Natural killer cell (primary cell): ENCODE measurements at regions not wholly inside any gene's neighbourhood (a gene's known extent, or its start where the extent isn't known, plus 50 kb on each side); places are given as distances from the start of the nearest gene placed in this dataset.

Experiments
- ATAC-seq, 3 donors: fragments of 150-1000 bp in 2 of 3; fragments of 200-7000 bp in 1 of 3; cut with Tn5 transposase; 1 replicate in 1 of 3; 2 replicates in 2 of 3; pipeline ENCODE4 v1.10.0; 2021; ENCODE audit warnings: mild to moderate bottlenecking in 2 of 3, moderate library complexity in 2 of 3
- DNase-seq, 2 donors: peaks; one replicate each; pipeline versions ENCODE4 v3.0.0 to v3.0.0-alpha.2; 2013 to 2021; ENCODE audit warnings: mixed read lengths in 1 of 2
- H3K27ac ChIP-seq: one replicate; pipeline ENCODE4 v1.5.1; 2013; ENCODE audit warnings: mild to moderate bottlenecking, low read length
- H3K27me3 ChIP-seq: one replicate; pipeline ENCODE4 v1.6.1; 2013; ENCODE audit warnings: low read length; ENCODE audit not compliant: control insufficient read depth, insufficient read depth
- H3K36me3 ChIP-seq: one replicate; pipeline ENCODE4 v1.6.1; 2013; ENCODE audit warnings: low read length; ENCODE audit not compliant: control insufficient read depth, insufficient read depth
- H3K4me1 ChIP-seq: one replicate; pipeline ENCODE4 v1.6.1; 2013; ENCODE audit warnings: low read length; ENCODE audit not compliant: control insufficient read depth, insufficient read depth
- H3K4me3 ChIP-seq: one replicate; pipeline ENCODE4 v1.5.1; 2013; ENCODE audit warnings: low read length
- H3K9me3 ChIP-seq: one replicate; pipeline ENCODE4 v1.6.1; 2013; ENCODE audit warnings: low read length; ENCODE audit not compliant: control insufficient read depth, insufficient read depth
- H3K27ac Mint-ChIP-seq, 2 donors: one replicate each; pipeline ENCODE4 v1.8.0; 2022; ENCODE audit warnings: mild to moderate bottlenecking in 2 of 2, mixed read lengths in 2 of 2, moderate library complexity in 1 of 2
- H3K27me3 Mint-ChIP-seq, 2 donors: one replicate each; pipeline ENCODE4 v1.8.0; 2022; ENCODE audit warnings: low read depth in 2 of 2, mixed read lengths in 2 of 2
- H3K36me3 Mint-ChIP-seq: one replicate; pipeline ENCODE4 v1.8.0; 2022; ENCODE audit warnings: mixed read lengths
- H3K4me1 Mint-ChIP-seq, 2 donors: one replicate each; pipeline ENCODE4 v1.8.0; 2022; ENCODE audit warnings: mixed read lengths in 2 of 2
- H3K4me3 Mint-ChIP-seq: one replicate; pipeline ENCODE4 v1.8.0; 2022; ENCODE audit warnings: mild to moderate bottlenecking, moderate library complexity, mixed read lengths
- H3K9me3 Mint-ChIP-seq, 2 donors: one replicate each; pipeline ENCODE4 v1.8.0; 2022; ENCODE audit warnings: mixed read lengths in 2 of 2
- WGBS: methylation state at CpG from one replicate; pipeline ENCODE4 v1.1.7; 2013; ENCODE audit warnings: missing lambda C conversion rate; ENCODE audit not compliant: insufficient coverage; 5-methylcytosine and 5-hydroxymethylcytosine counted together
- intact Hi-C: fragments of 100-400 bp; cut with micrococcal nuclease; formaldehyde crosslinking; loops from one replicate; pipeline ENCODE4 v1.14.2; 2022
- TF ChIP-seq, protein P1 (sequence below): fragments of 200-600 bp; IDR thresholded peaks from one replicate; pipeline ENCODE4 v1.8.0; 2022; ENCODE audit warnings: antibody characterized with exemption

DNA sequence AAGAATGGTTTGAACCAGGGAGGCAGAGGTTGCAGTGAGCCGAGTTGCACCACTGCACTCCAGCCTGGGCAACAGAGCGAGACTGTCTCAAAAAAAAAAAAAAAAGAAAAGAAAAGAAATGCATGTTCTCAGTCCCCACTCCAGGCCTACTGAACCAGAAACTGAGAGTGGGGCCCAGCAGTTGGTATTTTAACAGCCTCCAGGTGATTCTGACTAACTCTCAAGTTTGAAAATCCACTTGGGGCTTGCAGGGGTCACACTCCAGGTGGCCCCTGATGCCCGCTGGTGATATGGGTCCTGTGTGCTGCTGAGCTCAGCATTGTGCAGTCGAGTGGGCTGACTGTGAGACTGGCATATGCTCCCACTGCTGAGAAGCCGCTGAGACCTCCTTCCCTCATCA is 133.7 kb upstream of the C2CD4B start:
- no peak for ATAC-seq
- Mint-ChIP-seq H3K36me3 (no peaks in the 10 kb centered on the region), H3K4me1 (no peaks in the 10 kb centered on the region), H3K27ac (no peak overlapping the region), H3K27me3 (peaks cover 2 to 16% of the 10 kb centered on the region in 2 donors), H3K4me3 (no peak overlapping the region), H3K9me3 (no peaks in the 10 kb centered on the region)
- TF ChIP-seq, protein P1, sequence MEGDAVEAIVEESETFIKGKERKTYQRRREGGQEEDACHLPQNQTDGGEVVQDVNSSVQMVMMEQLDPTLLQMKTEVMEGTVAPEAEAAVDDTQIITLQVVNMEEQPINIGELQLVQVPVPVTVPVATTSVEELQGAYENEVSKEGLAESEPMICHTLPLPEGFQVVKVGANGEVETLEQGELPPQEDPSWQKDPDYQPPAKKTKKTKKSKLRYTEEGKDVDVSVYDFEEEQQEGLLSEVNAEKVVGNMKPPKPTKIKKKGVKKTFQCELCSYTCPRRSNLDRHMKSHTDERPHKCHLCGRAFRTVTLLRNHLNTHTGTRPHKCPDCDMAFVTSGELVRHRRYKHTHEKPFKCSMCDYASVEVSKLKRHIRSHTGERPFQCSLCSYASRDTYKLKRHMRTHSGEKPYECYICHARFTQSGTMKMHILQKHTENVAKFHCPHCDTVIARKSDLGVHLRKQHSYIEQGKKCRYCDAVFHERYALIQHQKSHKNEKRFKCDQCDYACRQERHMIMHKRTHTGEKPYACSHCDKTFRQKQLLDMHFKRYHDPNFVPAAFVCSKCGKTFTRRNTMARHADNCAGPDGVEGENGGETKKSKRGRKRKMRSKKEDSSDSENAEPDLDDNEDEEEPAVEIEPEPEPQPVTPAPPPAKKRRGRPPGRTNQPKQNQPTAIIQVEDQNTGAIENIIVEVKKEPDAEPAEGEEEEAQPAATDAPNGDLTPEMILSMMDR = no peak
- Histone ChIP-seq H3K27me3 (no peaks in the 10 kb centered on the region), H3K4me1 (no peaks in the 10 kb centered on the region), H3K27ac (no peak overlapping the region), H3K9me3 (no peaks in the 10 kb centered on the region), H3K4me3 (no peak overlapping the region), H3K36me3 (no peaks in the 10 kb centered on the region)
- WGBS = 82% methylated on average over 5 of the region's 5 CpGs
- DNase-seq = no peak
- intact Hi-C loops = no loop called here

DNA sequence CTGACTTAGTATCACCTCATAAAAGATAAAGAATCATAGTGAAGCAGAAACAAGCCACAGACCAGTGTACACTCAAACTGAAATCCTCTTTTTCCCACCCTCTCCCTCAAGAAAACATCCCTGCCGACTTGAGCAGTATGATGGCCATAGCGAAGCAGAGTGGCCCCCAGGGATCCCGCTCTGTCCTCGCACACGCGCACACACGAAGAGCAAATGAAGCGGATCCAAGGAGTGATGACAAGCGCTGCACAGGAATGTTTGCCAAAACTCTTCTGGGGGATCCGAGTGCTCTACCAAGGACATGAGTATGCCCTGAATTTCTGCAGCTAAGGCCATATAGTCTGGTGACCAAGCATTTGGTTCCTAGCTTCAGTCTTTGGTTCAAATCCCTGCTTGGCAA is 134.5 kb upstream of the C2CD4B start:
- WGBS = 94% methylated on average over 10 of the region's 10 CpGs
- ATAC-seq = no peak
- H3K9me3 ChIP-seq = no peaks in the 10 kb centered on the region
- Mint-ChIP-seq H3K27me3 (peaks cover 0 to 16% of the 10 kb centered on the region in 2 donors), H3K4me3 (no peak overlapping the region), H3K9me3 (no peaks in the 10 kb centered on the region), H3K36me3 (no peaks in the 10 kb centered on the region), H3K27ac (no peak overlapping the region), H3K4me1 (no peaks in the 10 kb centered on the region)
- H3K4me3 ChIP-seq = no peak overlapping the region
- DNase-seq = no peak
- H3K27me3 ChIP-seq = no peaks in the 10 kb centered on the region
- intact Hi-C loops = no loop called here
- TF ChIP-seq, protein P1 = no peak
- H3K4me1 ChIP-seq = no peaks in the 10 kb centered on the region
- H3K36me3 ChIP-seq = no peaks in the 10 kb centered on the region
- H3K27ac ChIP-seq = no peak overlapping the region

DNA sequence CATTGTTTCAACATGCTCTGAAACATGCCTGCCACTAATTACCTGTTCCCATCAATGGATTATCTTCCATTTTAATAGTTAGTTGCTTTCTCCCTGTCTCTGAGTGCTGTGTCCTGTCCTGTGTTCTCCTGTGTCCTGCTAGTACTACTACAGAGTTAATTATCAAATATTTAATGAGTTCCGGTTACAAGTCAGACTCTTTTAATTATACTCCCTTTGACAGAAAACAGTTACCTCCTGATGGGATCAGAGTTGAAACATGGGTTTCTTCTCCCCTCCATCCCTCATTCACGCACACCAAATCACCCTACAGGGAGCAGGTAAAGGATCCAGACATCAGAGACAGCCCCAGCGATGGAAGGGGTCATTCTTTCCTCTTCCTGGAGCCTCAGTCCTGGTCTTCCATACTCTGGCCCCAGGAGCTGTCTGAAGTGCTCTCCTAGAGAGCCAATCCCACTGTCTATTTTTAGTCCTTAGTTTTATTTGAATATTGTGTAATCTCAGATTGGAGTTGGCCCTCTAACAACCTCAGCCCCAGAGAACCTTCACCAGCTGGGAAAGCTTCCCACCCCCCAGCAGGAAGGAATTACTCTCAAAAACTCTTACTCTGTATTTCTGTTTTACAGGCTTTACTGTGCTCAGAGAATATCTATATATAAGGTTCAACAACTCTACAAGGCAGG is 137.0 kb upstream of the C2CD4B start:
- WGBS = 84% methylated on average over 3 of the region's 3 CpGs
- no peak overlapping the region for H3K4me3 ChIP-seq
- no peak for ATAC-seq
- H3K27ac Mint-ChIP-seq = no peak overlapping the region
- H3K4me1 ChIP-seq = no peaks in the 10 kb centered on the region
- no peak overlapping the region for H3K27ac ChIP-seq
- no peaks in the 10 kb centered on the region for H3K36me3 ChIP-seq
- H3K36me3 Mint-ChIP-seq = no peaks in the 10 kb centered on the region
- no peaks in the 10 kb centered on the region for H3K27me3 ChIP-seq
- H3K9me3 Mint-ChIP-seq = no peaks in the 10 kb centered on the region
- H3K27me3 Mint-ChIP-seq = peaks cover 0 to 16% of the 10 kb centered on the region in 2 donors
- DNase-seq = no peak
- intact Hi-C loops = no loop called here
- peaks cover 5 to 8% of the 10 kb centered on the region in 2 donors for H3K4me1 Mint-ChIP-seq
- H3K9me3 ChIP-seq = no peaks in the 10 kb centered on the region
- TF ChIP-seq, protein P1 = no peak
- no peak overlapping the region for H3K4me3 Mint-ChIP-seq
